ENCODE measurements at regions not wholly inside any gene's neighbourhood (a gene's known extent, or its start where the extent isn't known, plus 50 kb on each side); places are given as distances from the start of the nearest gene placed in this dataset.

DNA sequence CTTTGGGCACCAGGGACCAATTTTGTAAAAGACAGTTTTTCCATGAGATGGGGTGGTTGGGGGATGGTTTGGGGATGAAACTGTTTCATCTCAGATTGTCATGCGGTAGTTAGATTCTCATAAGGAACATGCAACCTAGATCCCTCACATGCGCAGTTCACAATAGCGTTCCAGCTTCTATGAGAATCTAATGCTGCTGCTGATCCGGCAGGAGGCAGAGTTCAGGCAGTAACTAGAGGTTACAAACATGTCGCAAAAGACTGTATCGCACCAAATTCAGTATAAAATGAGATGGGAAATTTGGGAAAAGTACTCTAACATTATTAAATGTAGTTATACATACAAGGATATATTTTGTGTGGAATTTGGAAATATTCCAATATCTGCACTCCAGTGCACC, 213.2 kb upstream of the LRFN5 start:
- DNase-seq (no peak), ATAC-seq (replicated peaks in 1 of 2) (no peak)
- H3K27ac Mint-ChIP-seq = no peak overlapping the region
- peaks cover 1 to 3% of the 10 kb centered on the region in 2 donors for H3K9me3 Mint-ChIP-seq
- H3K4me1 Mint-ChIP-seq (ENCODE audit: low read depth) = no peaks in the 10 kb centered on the region
- H3K4me3 Mint-ChIP-seq = no peak overlapping the region
- peaks cover 0 to 1% of the 10 kb centered on the region in 2 donors for H3K36me3 Mint-ChIP-seq (ENCODE audit: insufficient read depth in 2 of 2)
- no peaks in the 10 kb centered on the region for H3K27me3 Mint-ChIP-seq (ENCODE audit: low read depth)

DNA sequence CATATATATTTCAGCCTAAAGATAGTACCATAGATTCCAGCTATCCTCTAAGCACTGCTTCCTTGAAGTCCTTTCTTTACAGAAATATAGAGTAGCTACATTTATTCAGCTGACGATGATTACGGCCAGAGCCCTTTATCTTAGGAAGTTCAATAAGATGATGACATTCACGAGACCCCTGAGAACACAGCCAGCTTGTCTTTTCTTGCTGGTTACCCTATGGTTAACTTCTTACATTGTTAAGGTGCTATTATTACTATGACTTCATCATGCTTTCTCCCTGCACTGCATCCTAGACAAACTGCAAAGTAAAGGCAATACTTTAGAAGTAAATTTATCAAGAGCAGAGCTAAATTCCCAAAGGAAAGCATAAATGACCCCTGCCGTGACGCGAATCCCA, 214.4 kb upstream of the LRFN5 start:
- peaks cover 1 to 3% of the 10 kb centered on the region in 2 donors for H3K9me3 Mint-ChIP-seq
- peaks cover 0 to 1% of the 10 kb centered on the region in 2 donors for H3K36me3 Mint-ChIP-seq (ENCODE audit: insufficient read depth in 2 of 2)
- ATAC-seq (replicated peaks in 1 of 2) (no peak), DNase-seq (no peak)
- no peak overlapping the region for H3K4me3 Mint-ChIP-seq
- no peak overlapping the region for H3K27ac Mint-ChIP-seq
- H3K4me1 Mint-ChIP-seq (ENCODE audit: low read depth) = no peaks in the 10 kb centered on the region
- H3K27me3 Mint-ChIP-seq (ENCODE audit: low read depth) = no peaks in the 10 kb centered on the region

DNA sequence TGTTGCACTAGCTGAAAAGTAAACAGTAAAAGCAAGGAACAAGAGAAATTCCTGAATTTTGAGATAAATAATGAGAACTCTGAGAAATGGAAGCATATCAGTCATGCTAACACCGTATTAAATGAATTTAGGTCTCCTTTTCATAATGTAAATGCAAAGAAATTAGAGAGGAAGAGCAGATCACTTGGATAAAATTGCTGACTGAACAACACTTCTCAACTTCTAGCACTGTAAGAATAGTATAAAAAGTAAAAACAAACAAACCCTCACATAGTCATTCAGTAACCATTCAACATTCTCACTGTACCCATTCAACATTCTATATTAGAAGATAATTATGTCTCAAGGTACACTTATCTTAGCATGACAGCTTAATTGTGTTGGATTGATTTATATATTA, 217.3 kb upstream of the LRFN5 start:
- no peak for ATAC-seq (replicated peaks in 1 of 2)
- no peaks in the 10 kb centered on the region for H3K4me1 Mint-ChIP-seq (ENCODE audit: low read depth)
- DNase-seq = no peak
- H3K36me3 Mint-ChIP-seq (ENCODE audit: insufficient read depth in 2 of 2) = no peaks in the 10 kb centered on the region
- peaks cover 1 to 2% of the 10 kb centered on the region in 2 donors for H3K9me3 Mint-ChIP-seq
- H3K27ac Mint-ChIP-seq = no peak overlapping the region
- no peaks in the 10 kb centered on the region for H3K27me3 Mint-ChIP-seq (ENCODE audit: low read depth)
- no peak overlapping the region for H3K4me3 Mint-ChIP-seq

DNA sequence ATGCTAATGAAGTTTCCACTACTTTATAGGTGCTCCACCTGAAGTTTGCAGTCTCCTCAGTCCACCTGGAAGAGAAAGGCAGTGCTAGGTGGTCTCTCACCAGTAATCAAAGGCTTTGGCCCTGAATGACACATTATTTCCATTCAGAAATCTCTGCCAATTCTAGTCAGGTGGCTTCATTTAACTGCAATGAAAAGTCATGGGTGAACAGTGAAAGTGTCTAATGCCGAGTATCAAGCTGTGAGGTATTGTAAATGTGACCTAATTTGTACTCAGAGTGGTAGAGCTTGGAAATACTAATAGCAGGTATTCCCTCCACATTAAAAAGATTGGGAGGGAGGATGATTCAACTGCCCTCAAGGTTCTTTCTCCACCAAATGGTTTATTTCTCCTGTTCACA, 220.9 kb upstream of the LRFN5 start:
- DNase-seq (no peak), ATAC-seq (replicated peaks in 1 of 2) (no peak)
- Mint-ChIP-seq H3K36me3 (ENCODE audit: insufficient read depth in 2 of 2) (no peaks in the 10 kb centered on the region), H3K27ac (no peak overlapping the region), H3K4me3 (no peak overlapping the region), H3K9me3 (no peaks in the 10 kb centered on the region), H3K27me3 (ENCODE audit: low read depth) (no peaks in the 10 kb centered on the region), H3K4me1 (ENCODE audit: low read depth) (no peaks in the 10 kb centered on the region)

DNA sequence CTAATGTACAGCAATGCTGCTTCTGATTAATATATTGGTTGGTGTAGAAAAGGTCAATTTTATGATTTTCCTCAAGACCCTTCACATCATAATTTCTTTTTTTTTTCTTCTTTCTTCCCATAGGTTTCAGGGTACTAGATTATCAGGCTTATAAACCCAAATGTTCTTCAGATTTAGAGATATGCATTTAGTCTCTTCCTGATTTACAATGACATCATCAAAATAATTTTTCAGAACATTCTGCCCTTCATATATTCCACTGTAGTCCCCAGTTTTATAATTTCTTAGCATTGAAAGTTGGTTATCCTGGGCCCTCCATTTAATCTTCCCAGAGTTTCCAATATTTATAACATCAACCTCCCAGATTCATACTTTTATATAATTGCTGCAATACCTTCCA, 226.7 kb upstream of the LRFN5 start:
- Mint-ChIP-seq H3K9me3 (no peaks in the 10 kb centered on the region), H3K27ac (no peak overlapping the region), H3K4me3 (no peak overlapping the region), H3K27me3 (ENCODE audit: low read depth) (no peaks in the 10 kb centered on the region), H3K4me1 (ENCODE audit: low read depth) (no peaks in the 10 kb centered on the region), H3K36me3 (ENCODE audit: insufficient read depth in 2 of 2) (no peaks in the 10 kb centered on the region)
- ATAC-seq (replicated peaks in 1 of 2) = no peak
- no peak for DNase-seq

DNA sequence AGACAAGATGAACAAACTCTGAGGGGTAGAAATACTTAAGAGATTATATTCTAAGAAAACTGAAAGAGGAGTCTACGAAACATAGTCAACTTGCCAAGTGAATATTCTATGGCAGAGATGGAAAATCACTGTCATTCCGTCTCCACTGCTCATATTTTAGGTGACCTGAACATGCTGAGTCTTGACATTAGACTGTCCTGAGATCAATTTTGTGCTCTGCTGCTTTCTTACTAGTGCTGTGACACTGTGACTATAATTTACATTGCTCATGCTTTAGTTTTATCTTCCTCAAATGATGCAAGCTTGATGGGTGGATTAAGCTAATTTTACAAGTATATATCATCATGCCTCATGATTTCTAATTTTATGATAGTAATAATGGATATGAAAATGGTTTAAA, 228.2 kb upstream of the LRFN5 start:
- no peaks in the 10 kb centered on the region for H3K4me1 Mint-ChIP-seq (ENCODE audit: low read depth)
- H3K27ac Mint-ChIP-seq = no peak overlapping the region
- no peak overlapping the region for H3K4me3 Mint-ChIP-seq
- H3K27me3 Mint-ChIP-seq (ENCODE audit: low read depth) = no peaks in the 10 kb centered on the region
- H3K9me3 Mint-ChIP-seq = peaks cover 3 to 9% of the 10 kb centered on the region in 2 donors
- H3K36me3 Mint-ChIP-seq (ENCODE audit: insufficient read depth in 2 of 2) = peaks cover 0 to 5% of the 10 kb centered on the region in 2 donors
- DNase-seq (no peak), ATAC-seq (replicated peaks in 1 of 2) (no peak)

DNA sequence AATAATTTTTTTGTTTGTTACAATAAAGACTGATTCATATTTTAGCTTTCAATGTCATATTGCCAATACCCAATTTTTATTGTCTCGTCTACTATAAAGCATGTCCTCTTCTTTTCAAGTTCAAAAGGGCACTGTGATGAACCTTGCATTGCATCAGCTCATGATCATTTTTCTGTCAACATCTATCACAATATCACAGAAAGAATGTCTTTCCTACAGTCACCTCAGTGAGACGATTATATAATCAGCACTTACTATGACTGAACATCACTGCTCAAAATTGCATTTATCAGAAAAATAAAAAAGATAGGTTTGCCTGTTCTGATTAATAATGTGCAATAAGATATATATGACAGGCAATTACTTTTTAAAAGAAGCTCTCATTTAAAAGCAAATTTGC, 228.7 kb upstream of the LRFN5 start:
- ATAC-seq (replicated peaks in 1 of 2) = no peak
- H3K27ac Mint-ChIP-seq = no peak overlapping the region
- H3K36me3 Mint-ChIP-seq (ENCODE audit: insufficient read depth in 2 of 2) = peaks cover 0 to 5% of the 10 kb centered on the region in 2 donors
- H3K27me3 Mint-ChIP-seq (ENCODE audit: low read depth) = no peaks in the 10 kb centered on the region
- H3K9me3 Mint-ChIP-seq = peaks cover 3 to 9% of the 10 kb centered on the region in 2 donors
- H3K4me3 Mint-ChIP-seq = no peak overlapping the region
- H3K4me1 Mint-ChIP-seq (ENCODE audit: low read depth) = no peaks in the 10 kb centered on the region
- DNase-seq = no peak

DNA sequence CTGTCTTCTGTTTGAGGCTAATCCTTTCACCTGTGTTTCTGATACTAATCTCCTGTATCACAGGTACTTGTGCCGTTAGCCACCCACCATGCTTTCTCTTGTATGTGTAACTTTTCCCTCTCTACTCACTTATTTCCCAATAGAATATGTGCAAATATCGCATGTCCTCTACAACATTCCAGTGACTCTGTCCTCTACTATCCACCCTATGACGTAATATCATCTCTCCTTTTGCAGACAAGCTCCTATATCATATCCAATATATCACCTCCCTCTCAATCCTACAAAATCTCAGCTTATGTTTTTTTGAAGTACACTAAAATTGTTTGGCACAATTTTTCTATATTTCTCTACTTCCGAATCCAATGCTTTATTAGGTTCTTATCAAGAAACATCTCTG, 232.6 kb upstream of the LRFN5 start:
- no peaks in the 10 kb centered on the region for H3K4me1 Mint-ChIP-seq (ENCODE audit: low read depth)
- peaks cover 0 to 5% of the 10 kb centered on the region in 2 donors for H3K36me3 Mint-ChIP-seq (ENCODE audit: insufficient read depth in 2 of 2)
- no peaks in the 10 kb centered on the region for H3K27me3 Mint-ChIP-seq (ENCODE audit: low read depth)
- H3K27ac Mint-ChIP-seq = no peak overlapping the region
- ATAC-seq (replicated peaks in 1 of 2) = no peak
- no peak overlapping the region for H3K4me3 Mint-ChIP-seq
- no peak for DNase-seq
- H3K9me3 Mint-ChIP-seq = peaks cover 3 to 9% of the 10 kb centered on the region in 2 donors

DNA sequence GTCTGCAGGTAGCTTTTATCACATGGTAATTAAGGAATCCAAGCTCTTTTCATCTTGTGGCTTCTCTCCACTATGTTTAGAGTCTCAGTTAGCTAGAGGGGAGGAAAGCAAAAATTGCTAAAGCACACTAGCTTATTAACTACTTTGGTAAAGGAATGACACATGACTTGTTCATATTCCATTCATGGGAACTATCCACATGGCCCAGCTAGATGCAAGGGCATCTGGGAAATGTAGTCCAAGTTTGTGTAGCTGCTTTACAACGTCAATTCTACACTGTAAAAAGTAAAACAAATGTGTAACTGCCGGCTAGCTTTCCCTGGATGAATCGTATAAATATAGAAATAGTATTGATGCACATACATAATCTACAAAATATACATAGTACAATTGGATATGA, 244.5 kb upstream of the LRFN5 start:
- H3K4me3 Mint-ChIP-seq = no peak overlapping the region
- no peaks in the 10 kb centered on the region for H3K4me1 Mint-ChIP-seq (ENCODE audit: low read depth)
- H3K27me3 Mint-ChIP-seq (ENCODE audit: low read depth) = no peaks in the 10 kb centered on the region
- H3K9me3 Mint-ChIP-seq = peaks cover 0 to 7% of the 10 kb centered on the region in 2 donors
- DNase-seq = no peak
- H3K36me3 Mint-ChIP-seq (ENCODE audit: insufficient read depth in 2 of 2) = no peaks in the 10 kb centered on the region
- no peak for ATAC-seq (replicated peaks in 1 of 2)
- no peak overlapping the region for H3K27ac Mint-ChIP-seq

DNA sequence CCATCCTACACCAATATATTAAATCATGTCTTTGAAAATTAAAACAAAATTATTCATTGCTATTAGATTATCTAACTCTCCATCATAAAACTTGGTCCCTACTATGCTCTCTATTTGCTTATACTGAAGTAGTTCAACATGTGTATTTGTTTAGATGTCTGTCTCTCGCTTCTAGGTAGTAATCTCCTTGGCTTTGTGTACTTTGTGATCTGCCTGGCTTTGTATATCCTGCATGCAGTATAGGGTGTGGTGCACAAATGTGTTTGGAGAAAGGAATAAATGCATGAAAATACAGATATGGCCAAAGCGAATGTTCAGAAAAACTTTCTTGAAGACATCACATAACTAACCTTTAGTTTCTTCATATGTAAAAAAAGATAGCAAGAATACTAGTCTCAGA, 246.6 kb upstream of the LRFN5 start:
- H3K4me3 Mint-ChIP-seq = no peak overlapping the region
- ATAC-seq (replicated peaks in 1 of 2) (no peak), DNase-seq (no peak)
- H3K27ac Mint-ChIP-seq = no peak overlapping the region
- H3K4me1 Mint-ChIP-seq (ENCODE audit: low read depth) = no peaks in the 10 kb centered on the region
- peaks cover 0 to 7% of the 10 kb centered on the region in 2 donors for H3K9me3 Mint-ChIP-seq
- no peaks in the 10 kb centered on the region for H3K36me3 Mint-ChIP-seq (ENCODE audit: insufficient read depth in 2 of 2)
- no peaks in the 10 kb centered on the region for H3K27me3 Mint-ChIP-seq (ENCODE audit: low read depth)

DNA sequence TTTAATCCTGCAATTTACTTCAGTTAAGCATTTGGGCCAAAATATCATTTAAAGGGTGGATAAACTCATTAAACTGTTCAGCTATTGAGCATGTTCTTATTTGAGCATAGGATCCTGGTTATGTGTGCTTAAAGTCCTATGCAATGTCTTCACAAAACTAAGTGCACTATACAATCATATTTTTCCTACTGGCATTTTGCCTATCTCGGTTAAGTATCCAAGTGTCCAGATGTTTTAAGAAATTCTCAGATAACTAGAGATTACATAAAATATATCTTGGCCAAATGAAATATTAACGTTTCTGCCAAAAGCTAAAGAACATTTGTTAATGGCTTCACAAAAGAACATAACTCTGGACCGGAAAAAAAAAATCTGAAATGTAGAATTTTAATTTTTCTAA, 250.8 kb upstream of the LRFN5 start:
- H3K9me3 Mint-ChIP-seq = peaks cover 1 to 4% of the 10 kb centered on the region in 2 donors
- no peak overlapping the region for H3K4me3 Mint-ChIP-seq
- H3K27me3 Mint-ChIP-seq (ENCODE audit: low read depth) = no peaks in the 10 kb centered on the region
- DNase-seq = no peak
- H3K4me1 Mint-ChIP-seq (ENCODE audit: low read depth) = no peaks in the 10 kb centered on the region
- H3K36me3 Mint-ChIP-seq (ENCODE audit: insufficient read depth in 2 of 2) = no peaks in the 10 kb centered on the region
- no peak overlapping the region for H3K27ac Mint-ChIP-seq
- ATAC-seq (replicated peaks in 1 of 2) = no peak

DNA sequence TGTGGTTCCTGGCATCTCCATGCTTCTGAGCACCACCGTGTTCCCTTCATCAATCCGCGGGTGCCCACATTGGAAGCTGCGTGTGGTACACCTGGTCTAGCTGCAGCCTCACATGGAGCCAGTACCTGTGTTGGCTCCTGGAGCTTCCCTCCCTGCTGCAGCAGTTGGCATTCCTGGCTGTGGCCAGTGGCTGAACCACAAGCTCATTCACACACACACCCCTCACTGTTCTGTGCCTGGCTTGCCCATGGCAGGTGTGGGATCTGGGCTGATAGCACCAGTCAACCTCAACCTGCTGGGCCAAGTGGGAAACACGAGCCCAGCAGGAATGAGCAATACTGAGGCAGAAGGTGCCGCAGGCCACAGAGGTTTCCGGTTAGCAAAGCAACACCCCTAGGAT, 256.2 kb upstream of the LRFN5 start:
- H3K27me3 Mint-ChIP-seq (ENCODE audit: low read depth) = no peaks in the 10 kb centered on the region
- no peaks in the 10 kb centered on the region for H3K36me3 Mint-ChIP-seq (ENCODE audit: insufficient read depth in 2 of 2)
- ATAC-seq (replicated peaks in 1 of 2) (no peak), DNase-seq (no peak)
- no peaks in the 10 kb centered on the region for H3K4me1 Mint-ChIP-seq (ENCODE audit: low read depth)
- no peak overlapping the region for H3K27ac Mint-ChIP-seq
- H3K4me3 Mint-ChIP-seq = no peak overlapping the region
- peaks cover 1 to 4% of the 10 kb centered on the region in 2 donors for H3K9me3 Mint-ChIP-seq

DNA sequence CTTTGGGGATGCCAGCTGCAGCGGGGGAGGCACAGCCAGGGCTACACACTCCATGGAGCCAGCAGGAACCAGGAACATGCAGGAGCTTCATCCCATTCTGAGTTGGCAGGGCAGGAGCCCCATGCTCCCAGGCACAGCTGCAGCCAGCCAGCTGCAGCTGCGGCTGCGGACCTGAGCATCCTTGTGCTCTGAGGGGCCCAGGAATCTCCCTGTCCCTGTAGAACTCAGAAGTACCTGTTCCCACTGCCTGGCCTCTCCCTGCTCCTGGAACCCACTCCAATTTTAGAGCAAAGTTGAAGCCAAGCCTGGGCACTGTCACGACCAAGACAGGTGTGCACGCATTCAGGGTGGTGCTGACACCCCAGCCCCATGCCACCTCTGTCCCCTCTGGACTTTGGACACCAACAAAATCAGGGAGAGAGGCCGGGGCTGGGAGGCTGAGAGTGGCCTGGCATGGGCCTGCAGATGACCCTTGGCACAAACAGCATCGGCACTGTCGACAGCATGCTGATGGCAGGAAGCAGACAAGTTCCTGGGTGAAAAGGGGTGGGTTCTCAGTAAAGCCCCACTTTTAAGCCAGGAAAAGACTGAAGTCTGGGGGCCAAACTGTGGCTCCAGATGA, 257.3 kb upstream of the LRFN5 start:
- no peak for DNase-seq
- Mint-ChIP-seq H3K27ac (no peak overlapping the region), H3K27me3 (ENCODE audit: low read depth) (no peaks in the 10 kb centered on the region), H3K4me3 (no peak overlapping the region), H3K4me1 (ENCODE audit: low read depth) (no peaks in the 10 kb centered on the region), H3K36me3 (ENCODE audit: insufficient read depth in 2 of 2) (no peaks in the 10 kb centered on the region), H3K9me3 (peaks cover 0 to 3% of the 10 kb centered on the region in 2 donors)
- ATAC-seq (replicated peaks in 1 of 2) = no peak

DNA sequence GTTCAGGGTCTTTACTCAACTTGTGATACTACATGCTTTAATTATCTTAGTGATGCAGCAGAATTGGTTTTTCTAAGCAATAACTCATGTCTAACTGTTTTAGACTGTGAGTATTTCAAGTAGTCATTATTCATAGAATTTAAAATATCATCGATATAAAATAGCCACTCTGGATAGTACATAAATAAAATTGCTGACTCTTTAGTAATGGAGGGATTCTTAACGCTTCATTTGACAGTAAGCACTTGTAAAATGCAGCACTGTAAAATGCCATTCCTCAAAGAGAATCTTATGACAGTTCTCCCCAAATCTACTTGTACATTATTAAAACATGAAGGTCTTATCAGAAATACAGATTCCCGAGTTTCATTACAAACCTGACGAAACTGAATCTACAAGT, 262.8 kb upstream of the LRFN5 start:
- Mint-ChIP-seq H3K4me1 (ENCODE audit: low read depth) (no peaks in the 10 kb centered on the region), H3K27ac (no peak overlapping the region), H3K4me3 (no peak overlapping the region), H3K9me3 (peaks cover 1 to 4% of the 10 kb centered on the region in 2 donors), H3K36me3 (ENCODE audit: insufficient read depth in 2 of 2) (peaks cover 0 to 2% of the 10 kb centered on the region in 2 donors), H3K27me3 (ENCODE audit: low read depth) (no peaks in the 10 kb centered on the region)
- DNase-seq (no peak), ATAC-seq (replicated peaks in 1 of 2) (no peak)
